K562 (cell line): ENCODE measurements at regions not wholly inside any gene's neighbourhood (a gene's known extent, or its start where the extent isn't known, plus 50 kb on each side); places are given as distances from the start of the nearest gene placed in this dataset.
A peak's percentile ranks its signal among the peaks of the same experiment; 100 is the strongest.

Experiments
- ATAC-seq: fragments of 200-7000 bp; cut with Tn5 transposase; 3 replicates; pipeline ENCODE4 v1.9.1; 2020; ENCODE audit warnings: moderate library complexity
- BruUV-seq: library from RNA; stranded (reverse); fragments of 400-500 nt; replicated peaks from 2 replicates; lab custom pipeline; 2021; lab: Mats Ljungman, UMichigan
- CTCF ChIA-PET: fragments of 300-600 bp; formaldehyde crosslinking; extraction: SDS; loops from one replicate; lab custom pipeline; 2021; ENCODE audit warnings: low intra/inter-chr PET ratio; lab: Yijun Ruan, JAX
- POLR2A ChIA-PET: fragments of 300-600, 350-650 bp; sonication (Branson Sonifier 250); formaldehyde crosslinking; extraction: SDS; loops from one replicate; lab custom pipeline; 2021; ENCODE audit warnings: antibody characterized with exemption, inconsistent platforms; lab: Yijun Ruan, JAX
- DNase-seq, 4 experiments: peaks; one replicate each; pipeline versions ENCODE4 v3.0.0 to v3.0.0-alpha.2; 2011 to 2018; ENCODE audit warnings: low spot score in 3 of 4, mixed read lengths in 3 of 4; ENCODE audit errors: extremely low read depth in 1 of 4
- FAIRE-seq: peaks from 2 replicates; lab custom pipeline; 2011; peaks lifted over from hg19 to GRCh38; lab: Jason Lieb, UNC
- H2AFZ ChIP-seq: 2 replicates; pipeline ENCODE4 v1.6.0; 2011; ENCODE audit warnings: low read depth, low read length, control low read depth, inconsistent platforms
- H3K27ac ChIP-seq: fragments of 200-600 bp; 3 replicates; pipeline ENCODE4 v1.8.0; 2011; ENCODE audit warnings: low read depth, mild to moderate bottlenecking, control low read depth, inconsistent platforms, low read length, moderate library complexity, mixed read lengths; ENCODE audit errors: extremely low read depth
- H3K27me3 ChIP-seq, 2 experiments: fragments of 300-600 bp in 1 of 2; 2 replicates in 1 of 2; 3 replicates in 1 of 2; pipeline versions ENCODE4 v1.6.0 to v1.8.0; 2011; ENCODE audit warnings: inconsistent platforms in 2 of 2, low read length in 2 of 2, mild to moderate bottlenecking in 1 of 2, mixed read lengths in 1 of 2, moderate library complexity in 1 of 2; ENCODE audit not compliant: control insufficient read depth in 2 of 2, insufficient read depth in 2 of 2
- H3K36me3 ChIP-seq: fragments of 300-600 bp; 3 replicates; pipeline ENCODE4 v1.8.0; 2011; ENCODE audit warnings: mild to moderate bottlenecking, low read length, inconsistent platforms; ENCODE audit not compliant: control insufficient read depth, insufficient read depth
- H3K4me1 ChIP-seq, 2 experiments: fragments of 200-600 bp in 1 of 2; replicated peaks in 1 of 2; 2 replicates in 1 of 2; 3 replicates in 1 of 2; pipeline versions ENCODE4 v1.5.1 to v1.8.0; 2011; ENCODE audit warnings: inconsistent platforms in 2 of 2, low read length in 2 of 2, mild to moderate bottlenecking in 1 of 2, mixed read lengths in 1 of 2, moderate library complexity in 1 of 2; ENCODE audit not compliant: control insufficient read depth in 2 of 2, insufficient read depth in 2 of 2
- H3K4me2 ChIP-seq: 2 replicates; pipeline ENCODE4 v1.6.1; 2011; ENCODE audit warnings: low read length, control low read depth, inconsistent platforms, mixed read lengths; ENCODE audit not compliant: insufficient read depth
- H3K4me3 ChIP-seq: fragments of 200-600 bp; sonication (generic), shearing (Covaris generic); 2 replicates; pipeline ENCODE4 v1.5.1; 2016; ENCODE audit warnings: control low read depth, inconsistent platforms
- H3K79me2 ChIP-seq: fragments of 200-600 bp; 3 replicates; pipeline ENCODE4 v1.8.0; 2011; ENCODE audit warnings: low read length, inconsistent platforms; ENCODE audit not compliant: control insufficient read depth, insufficient read depth
- H3K9ac ChIP-seq, 2 experiments: 2 replicates each; pipeline versions ENCODE4 v1.6.0 to v1.6.1; 2011; ENCODE audit warnings: low read depth in 2 of 2, low read length in 2 of 2, control low read depth in 1 of 2, inconsistent platforms in 1 of 2, mild to moderate bottlenecking in 1 of 2, mixed read lengths in 1 of 2; ENCODE audit not compliant: insufficient read depth in 1 of 2
- H3K9me1 ChIP-seq: one replicate; pipeline ENCODE4 v1.6.0; 2011; ENCODE audit warnings: inconsistent platforms, mild to moderate bottlenecking, low read length, moderate library complexity; ENCODE audit not compliant: control insufficient read depth, insufficient read depth
- H3K9me3 ChIP-seq: replicated peaks from 2 replicates; pipeline ENCODE4 v1.5.1; 2011; ENCODE audit warnings: low read depth, low read length, inconsistent platforms; ENCODE audit not compliant: control insufficient read depth, insufficient read depth
- H4K20me1 ChIP-seq: replicated peaks from 2 replicates; pipeline ENCODE4 v1.6.1; 2011; ENCODE audit warnings: low read length, inconsistent platforms, mixed read lengths; ENCODE audit not compliant: control insufficient read depth, insufficient read depth
- BRCA1 ChIP-seq, 2 experiments: fragments of 450-650 bp in 1 of 2; sonication (generic) in 1 of 2; formaldehyde crosslinking in 1 of 2; IDR thresholded peaks; 2 replicates each; pipeline versions ENCODE4 v1.5.0 to v1.6.1; 2017 to 2020; ENCODE audit warnings: mild to moderate bottlenecking in 1 of 2, missing genetic modification reagents in 1 of 2
- NUFIP1 ChIP-seq: fragments of 450-650 bp; IDR thresholded peaks from 2 replicates; pipeline ENCODE4 v1.6.1; 2018; ENCODE audit not compliant: partially characterized antibody
- WGBS: fragments of 100-300 bp; shearing (Covaris generic); methylation state at CpG from one replicate; pipeline ENCODE4 v1.1.6; 2016; ENCODE audit warnings: low coverage, mixed read lengths; ENCODE audit not compliant: insufficient coverage; ENCODE audit errors: missing lambda C conversion rate; 5-methylcytosine and 5-hydroxymethylcytosine counted together
- in situ Hi-C: fragments of 300-500 bp; cut with MboI; formaldehyde crosslinking; loops from 4 replicates; pipeline ENCODE4 v1.15.0; 2018; ENCODE audit warnings: inconsistent platforms, mixed read lengths
- intact Hi-C: fragments of 100-400 bp; cut with micrococcal nuclease; formaldehyde crosslinking; loops from 2 replicates; pipeline ENCODE4 v1.14.2; 2022
- TF ChIP-seq, protein P1 (sequence below): sonication (generic); formaldehyde crosslinking; IDR thresholded peaks from 2 replicates; pipeline ENCODE4 v1.8.1; 2022; ENCODE audit warnings: missing genetic modification reagents

DNA sequence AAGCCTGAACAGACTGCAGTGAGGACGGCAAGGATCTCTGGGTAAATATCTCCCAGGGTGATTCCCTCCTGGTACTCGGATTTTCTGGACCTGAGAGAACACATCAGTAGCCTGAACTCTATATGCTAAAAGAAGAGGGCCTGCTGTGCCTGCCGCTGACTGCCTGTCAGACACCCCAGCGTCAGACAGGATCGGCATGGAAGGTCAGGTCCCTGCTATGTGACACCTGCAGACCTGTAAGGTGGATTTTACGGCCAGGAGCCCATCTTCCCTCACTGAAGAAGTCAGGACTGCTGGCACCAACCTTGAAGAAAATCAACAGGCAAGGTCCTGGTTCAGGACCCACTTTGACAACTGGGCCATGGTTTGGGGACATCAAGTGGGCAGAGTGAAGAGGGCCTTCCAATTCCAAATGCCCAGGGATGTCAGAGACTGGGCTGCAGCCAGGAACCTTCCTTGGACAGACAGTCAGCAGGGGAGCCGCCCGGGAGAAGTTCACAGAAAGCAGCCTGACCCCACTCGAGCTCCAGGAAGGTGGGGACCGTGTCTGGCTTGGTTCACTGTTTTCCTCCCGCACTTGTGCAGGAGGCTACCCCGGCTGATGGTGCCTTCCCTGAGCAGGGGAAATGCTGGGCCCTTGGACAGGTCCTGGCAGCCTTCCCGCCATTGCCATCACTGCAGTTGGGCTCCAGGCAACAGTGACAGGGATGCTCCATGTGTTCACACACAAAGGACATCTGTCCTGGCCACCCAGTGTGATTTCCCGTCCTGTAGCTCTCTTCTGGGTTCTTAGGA, 91.8 kb upstream of the LANCL2 start:
- ATAC-seq = no peak
- Histone ChIP-seq H3K9me1 (no peaks in the 10 kb centered on the region), H3K27ac (no peak overlapping the region), H3K9me3 (no peaks in the 10 kb centered on the region), H3K9ac (no peak overlapping the region), H3K4me2 (no peak overlapping the region), H4K20me1 (no peaks in the 10 kb centered on the region)
- intact Hi-C loops (no loop called here), in situ Hi-C loops (no loop called here)
- peak in 1 of 4 experiments; percentile 1 for DNase-seq
- FAIRE-seq = no peak
- TF ChIP-seq, protein P1, sequence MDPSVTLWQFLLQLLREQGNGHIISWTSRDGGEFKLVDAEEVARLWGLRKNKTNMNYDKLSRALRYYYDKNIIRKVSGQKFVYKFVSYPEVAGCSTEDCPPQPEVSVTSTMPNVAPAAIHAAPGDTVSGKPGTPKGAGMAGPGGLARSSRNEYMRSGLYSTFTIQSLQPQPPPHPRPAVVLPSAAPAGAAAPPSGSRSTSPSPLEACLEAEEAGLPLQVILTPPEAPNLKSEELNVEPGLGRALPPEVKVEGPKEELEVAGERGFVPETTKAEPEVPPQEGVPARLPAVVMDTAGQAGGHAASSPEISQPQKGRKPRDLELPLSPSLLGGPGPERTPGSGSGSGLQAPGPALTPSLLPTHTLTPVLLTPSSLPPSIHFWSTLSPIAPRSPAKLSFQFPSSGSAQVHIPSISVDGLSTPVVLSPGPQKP (CRISPR knock-in tag) = no peak
- TF ChIP-seq NUFIP1 (no peak), BRCA1 (IDR thresholded peaks at IDR 0.05) (no peak), BRCA1 (CRISPR knock-in tag; IDR thresholded peaks at IDR 0.05) (no peak)
- TF ChIP-seq, all 486 proteins: peak for 0
- H3K79me2 ChIP-seq = no peaks in the 10 kb centered on the region
- no peaks in the 10 kb centered on the region for H3K4me1 ChIP-seq
- no peak overlapping the region for H3K4me3 ChIP-seq
- WGBS = 1% methylated on average over 14 of the region's 14 CpGs
- CTCF ChIA-PET = interaction anchor here (0.5 kb wide), 1 partner anchor 126 kb away, joined by 3 read pairs; no protein-coding TSS in a partner anchor
- peaks cover 3 to 22% of the 10 kb centered on the region in 2 experiments; a peak in 3 of 5 replicates for H3K27me3 ChIP-seq
- POLR2A ChIA-PET = no interaction called here
- no peaks in the 10 kb centered on the region for H3K36me3 ChIP-seq
- H2AFZ ChIP-seq = no peak overlapping the region
- BruUV-seq = no TSS peak
